RWPE2 (cell line): ENCODE measurements at regions not wholly inside any gene's neighbourhood (a gene's known extent, or its start where the extent isn't known, plus 50 kb on each side); places are given as distances from the start of the nearest gene placed in this dataset.

Source experiments
- ATAC-seq: fragments of 200-7000 bp; cut with Tn5 transposase; 3 replicates; pipeline ENCODE4 v1.9.1; 2021; ENCODE audit warnings: low read depth
- DNase-seq: peaks from one replicate; pipeline ENCODE4 v3.0.0-alpha.2; 2020; ENCODE audit warnings: low spot score
- H3K27ac ChIP-seq: fragments of 450-650 bp; 2 replicates; pipeline ENCODE4 v1.5.1; 2017; ENCODE audit warnings: mild to moderate bottlenecking; ENCODE audit not compliant: poor library complexity, severe bottlenecking
- H3K27me3 ChIP-seq: fragments of 250-450 bp; sonication (Bioruptor Pico); 2 replicates; pipeline ENCODE4 v1.5.1; 2021; ENCODE audit warnings: mild to moderate bottlenecking, moderate library complexity; ENCODE audit not compliant: insufficient read depth, poor library complexity, severe bottlenecking
- H3K36me3 ChIP-seq: fragments of 250-450 bp; sonication (Bioruptor Pico); 2 replicates; pipeline ENCODE4 v1.5.1; 2020; ENCODE audit warnings: low read depth, mild to moderate bottlenecking, moderate library complexity
- H3K4me1 ChIP-seq: fragments of 250-450 bp; sonication (Bioruptor Pico); 2 replicates; pipeline ENCODE4 v1.5.1; 2021; ENCODE audit warnings: mild to moderate bottlenecking, moderate library complexity; ENCODE audit not compliant: insufficient read depth, poor library complexity, severe bottlenecking
- H3K4me3 ChIP-seq: fragments of 250-450 bp; sonication (Bioruptor Pico); 2 replicates; pipeline ENCODE4 v1.5.1; 2021; ENCODE audit warnings: mild to moderate bottlenecking, moderate library complexity; ENCODE audit not compliant: severe bottlenecking
- H3K9me3 ChIP-seq: fragments of 250-450 bp; sonication (Bioruptor Pico); 2 replicates; pipeline ENCODE4 v1.5.1; 2021; ENCODE audit warnings: mild to moderate bottlenecking, moderate library complexity; ENCODE audit not compliant: severe bottlenecking
- TF ChIP-seq, protein P1 (sequence below): fragments of 450-650 bp; IDR thresholded peaks from one replicate; pipeline ENCODE4 v1.5.1; 2017; ENCODE audit warnings: mild to moderate bottlenecking, moderate library complexity; ENCODE audit not compliant: poor library complexity, severe bottlenecking

DNA sequence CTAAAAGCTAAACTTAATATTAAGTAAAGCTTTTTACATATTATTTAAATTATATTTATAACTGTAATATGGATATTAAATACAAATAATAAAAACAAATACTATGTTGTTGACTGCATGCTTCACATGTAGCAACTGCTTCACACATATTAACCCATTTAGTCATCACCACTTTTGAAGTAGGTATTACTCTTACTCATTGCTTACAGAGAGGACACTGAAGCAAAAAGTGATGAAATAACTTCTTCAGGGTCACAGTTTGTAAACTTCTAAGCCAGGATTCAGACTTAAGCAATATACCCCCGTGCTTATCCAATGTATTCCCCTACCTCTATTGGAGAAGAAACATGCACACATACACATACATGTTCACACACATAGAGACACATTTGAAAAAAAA is 166.6 kb downstream of the DKK2 start:
- DNase-seq (no peak), ATAC-seq (peak; percentile 90)
- Histone ChIP-seq H3K27ac (no peak overlapping the region), H3K9me3 (no peaks in the 10 kb centered on the region), H3K4me1 (peaks cover 12% of the 10 kb centered on the region), H3K4me3 (no peak overlapping the region), H3K27me3 (no peaks in the 10 kb centered on the region), H3K36me3 (no peaks in the 10 kb centered on the region)
- TF ChIP-seq, protein P1, sequence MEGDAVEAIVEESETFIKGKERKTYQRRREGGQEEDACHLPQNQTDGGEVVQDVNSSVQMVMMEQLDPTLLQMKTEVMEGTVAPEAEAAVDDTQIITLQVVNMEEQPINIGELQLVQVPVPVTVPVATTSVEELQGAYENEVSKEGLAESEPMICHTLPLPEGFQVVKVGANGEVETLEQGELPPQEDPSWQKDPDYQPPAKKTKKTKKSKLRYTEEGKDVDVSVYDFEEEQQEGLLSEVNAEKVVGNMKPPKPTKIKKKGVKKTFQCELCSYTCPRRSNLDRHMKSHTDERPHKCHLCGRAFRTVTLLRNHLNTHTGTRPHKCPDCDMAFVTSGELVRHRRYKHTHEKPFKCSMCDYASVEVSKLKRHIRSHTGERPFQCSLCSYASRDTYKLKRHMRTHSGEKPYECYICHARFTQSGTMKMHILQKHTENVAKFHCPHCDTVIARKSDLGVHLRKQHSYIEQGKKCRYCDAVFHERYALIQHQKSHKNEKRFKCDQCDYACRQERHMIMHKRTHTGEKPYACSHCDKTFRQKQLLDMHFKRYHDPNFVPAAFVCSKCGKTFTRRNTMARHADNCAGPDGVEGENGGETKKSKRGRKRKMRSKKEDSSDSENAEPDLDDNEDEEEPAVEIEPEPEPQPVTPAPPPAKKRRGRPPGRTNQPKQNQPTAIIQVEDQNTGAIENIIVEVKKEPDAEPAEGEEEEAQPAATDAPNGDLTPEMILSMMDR, result no peak

DNA sequence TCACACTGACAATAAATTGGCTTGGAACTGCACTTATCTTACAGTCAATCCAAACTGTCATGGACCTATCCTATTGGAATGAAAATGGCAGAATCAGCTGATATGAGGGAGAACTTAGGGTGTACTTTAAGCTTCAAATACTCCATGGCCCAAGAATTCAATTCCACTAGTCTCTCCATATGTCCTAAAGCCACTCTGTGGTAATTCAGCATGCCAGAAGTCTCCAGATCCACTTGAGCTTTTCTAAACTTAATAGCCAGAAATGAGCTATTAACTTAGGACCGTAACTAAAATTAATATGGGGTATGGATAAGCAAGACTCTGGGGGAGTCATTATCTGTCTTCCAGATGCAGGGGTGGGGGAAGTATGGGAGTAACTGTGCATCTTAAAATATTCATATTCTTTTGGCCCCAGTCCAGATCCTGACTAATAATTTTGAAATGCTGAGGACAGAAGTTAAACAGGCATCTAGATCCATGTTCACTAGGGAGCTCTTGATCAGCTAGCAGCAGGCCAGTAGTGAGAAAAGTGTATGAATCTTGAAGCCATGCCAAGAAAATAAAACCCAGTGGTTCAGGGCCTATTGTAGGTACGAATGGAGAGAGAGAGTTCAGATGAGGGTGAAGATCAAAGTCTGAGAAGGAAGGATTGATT is 167.6 kb downstream of the DKK2 start:
- Histone ChIP-seq H3K4me3 (no peak overlapping the region), H3K27ac (no peak overlapping the region), H3K4me1 (peaks cover 12% of the 10 kb centered on the region), H3K9me3 (no peaks in the 10 kb centered on the region), H3K36me3 (no peaks in the 10 kb centered on the region), H3K27me3 (no peaks in the 10 kb centered on the region)
- ATAC-seq (peak; percentile 81), DNase-seq (no peak)
- TF ChIP-seq, protein P1, result no peak

DNA sequence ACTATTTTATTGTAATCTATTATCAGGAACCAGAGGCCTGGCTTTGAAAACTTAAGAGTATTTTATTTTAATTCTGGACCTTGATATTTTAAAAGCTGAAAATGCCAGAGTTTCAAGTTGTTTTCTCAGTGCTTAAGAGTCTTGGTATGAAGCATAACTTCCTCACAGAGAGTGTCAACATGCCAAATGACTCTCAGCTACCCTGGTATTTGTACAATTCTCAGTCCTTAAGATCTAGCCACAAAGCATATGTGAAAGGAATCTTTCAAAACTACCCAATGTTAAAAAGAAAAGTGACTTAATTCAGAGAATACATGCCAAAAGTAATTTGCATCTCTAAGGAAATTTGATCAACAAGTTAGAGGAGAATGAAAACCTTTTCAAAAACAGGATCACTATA is 171.9 kb downstream of the DKK2 start:
- DNase-seq (no peak), ATAC-seq (no peak)
- Histone ChIP-seq H3K4me1 (peaks cover 6% of the 10 kb centered on the region), H3K9me3 (no peaks in the 10 kb centered on the region), H3K27ac (no peak overlapping the region), H3K27me3 (no peaks in the 10 kb centered on the region), H3K4me3 (no peak overlapping the region), H3K36me3 (no peaks in the 10 kb centered on the region)
- TF ChIP-seq, protein P1, result no peak

DNA sequence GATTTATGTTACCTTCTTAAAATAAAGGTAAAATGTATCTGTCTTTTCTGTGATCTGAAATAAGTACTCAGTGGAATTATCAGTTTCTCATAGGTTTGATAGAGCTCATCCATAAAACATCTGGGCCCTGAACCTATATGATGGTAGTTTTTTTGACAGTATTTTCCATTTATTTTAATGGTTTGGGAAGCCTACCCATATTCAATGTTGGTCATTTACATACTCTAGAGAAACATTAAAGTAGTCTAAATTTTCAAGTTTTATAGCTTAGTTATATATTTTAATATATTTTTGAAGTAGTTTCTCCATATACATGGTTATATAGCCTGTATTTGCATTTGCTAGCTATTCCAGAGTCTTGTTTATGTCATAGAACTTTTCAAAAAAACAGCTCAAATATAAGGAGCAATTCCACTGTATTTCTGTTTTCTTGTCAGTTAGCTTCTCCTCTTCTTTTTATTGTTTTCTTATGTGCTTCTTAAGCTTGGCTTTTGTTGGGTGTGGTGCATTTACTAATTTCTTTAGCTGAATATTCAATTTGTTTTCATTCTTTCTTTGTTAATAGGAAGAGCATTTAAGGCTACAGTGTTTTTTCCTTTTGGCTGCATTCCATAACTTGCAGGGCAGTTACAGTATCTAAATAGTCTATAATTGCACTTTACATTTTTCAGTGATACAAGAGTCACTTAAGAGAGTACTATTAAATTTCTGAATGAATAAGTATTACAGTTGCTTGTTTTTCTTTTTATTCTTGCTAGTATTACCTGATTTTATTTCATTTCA is 181.4 kb downstream of the DKK2 start:
- TF ChIP-seq, protein P1, result no peak
- ATAC-seq (no peak), DNase-seq (no peak)
- no peak overlapping the region for H3K4me3 ChIP-seq
- H3K27me3 ChIP-seq, result no peaks in the 10 kb centered on the region
- H3K36me3 ChIP-seq, result no peaks in the 10 kb centered on the region
- H3K27ac ChIP-seq, result no peak overlapping the region
- H3K9me3 ChIP-seq, result no peaks in the 10 kb centered on the region
- H3K4me1 ChIP-seq, result no peaks in the 10 kb centered on the region

DNA sequence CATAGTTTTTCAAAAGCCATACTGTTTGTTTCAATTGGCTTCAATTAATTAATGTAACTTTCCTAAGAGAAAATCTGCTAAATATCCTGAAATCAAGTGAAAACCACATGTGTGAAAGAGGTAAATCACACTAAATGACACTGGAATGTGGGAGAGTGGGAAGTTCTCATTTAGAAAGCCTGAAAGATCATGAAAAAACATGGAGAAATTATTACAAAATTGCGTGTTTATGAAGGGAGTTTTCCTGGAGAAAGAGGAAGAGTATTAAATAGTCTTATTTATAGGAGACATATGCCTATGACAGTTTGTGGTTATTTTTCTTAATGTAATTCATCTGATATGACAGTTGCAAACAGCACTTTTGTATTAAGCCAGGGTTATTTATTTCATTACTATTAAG is 183.7 kb downstream of the DKK2 start:
- H3K4me1 ChIP-seq, result no peaks in the 10 kb centered on the region
- DNase-seq (no peak), ATAC-seq (no peak)
- H3K27me3 ChIP-seq, result no peaks in the 10 kb centered on the region
- H3K36me3 ChIP-seq, result no peaks in the 10 kb centered on the region
- TF ChIP-seq, protein P1, result no peak
- H3K9me3 ChIP-seq, result no peaks in the 10 kb centered on the region
- no peak overlapping the region for H3K27ac ChIP-seq
- no peak overlapping the region for H3K4me3 ChIP-seq
